HG03039 (cell line): ENCODE measurements at regions not wholly inside any gene's neighbourhood (a gene's known extent, or its start where the extent isn't known, plus 50 kb on each side); places are given as distances from the start of the nearest gene placed in this dataset.
A peak's percentile ranks its signal among the peaks of the same experiment; 100 is the strongest.
"Not testable (repeated sequence)": the region's sequence is repeated elsewhere in the genome, so short reads cannot be mapped to it uniquely, and the experiment has no call there.

Experiments
- ATAC-seq: cut with Tn5 transposase; IDR thresholded peaks from one replicate; pipeline ENCODE4 v1.9.1; 2021; ENCODE audit warnings: mild to moderate bottlenecking, moderate library complexity; ENCODE audit not compliant: unreplicated experiment

DNA sequence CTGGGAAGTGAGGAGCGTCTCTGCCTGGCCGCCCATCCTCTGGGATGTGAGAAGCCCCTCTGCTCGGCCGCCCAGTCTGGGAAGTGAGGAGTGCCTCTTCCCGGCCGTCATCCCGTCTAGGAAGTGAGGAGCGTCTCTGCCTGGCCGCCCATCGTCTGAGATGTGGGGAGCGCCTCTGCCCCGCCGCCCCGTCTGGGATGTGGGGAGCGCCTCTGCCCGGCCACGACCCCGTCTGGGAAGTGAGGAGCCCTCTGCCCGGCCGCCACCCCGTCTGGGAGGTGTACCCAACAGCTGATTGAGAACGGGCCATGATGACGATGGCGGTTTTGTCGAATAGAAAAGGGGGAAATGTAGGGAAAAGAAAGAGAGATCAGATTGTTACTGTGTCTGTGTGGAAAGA lies 173.9 kb upstream of the PRSS1 start:
- not testable (repeated sequence) for ATAC-seq

DNA sequence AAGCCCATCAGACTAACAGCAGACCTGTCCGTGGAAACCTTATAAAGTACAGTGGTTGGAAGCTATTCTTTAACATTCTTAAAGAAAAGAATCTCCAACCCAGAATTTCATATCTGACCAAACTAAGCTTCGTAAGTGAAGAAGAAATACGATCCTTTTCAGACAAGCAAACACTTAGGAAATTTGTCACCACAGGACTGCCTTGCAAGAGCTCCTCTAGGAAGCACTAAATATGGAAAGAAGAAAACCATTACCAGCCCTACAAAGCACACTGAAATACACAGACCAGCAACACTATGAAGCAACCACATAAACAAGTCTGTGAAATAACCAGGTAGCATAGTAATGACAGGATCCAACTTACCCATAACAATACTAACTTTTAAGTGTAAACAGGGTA lies 177.7 kb upstream of the PRSS1 start:
- no peak for ATAC-seq

DNA sequence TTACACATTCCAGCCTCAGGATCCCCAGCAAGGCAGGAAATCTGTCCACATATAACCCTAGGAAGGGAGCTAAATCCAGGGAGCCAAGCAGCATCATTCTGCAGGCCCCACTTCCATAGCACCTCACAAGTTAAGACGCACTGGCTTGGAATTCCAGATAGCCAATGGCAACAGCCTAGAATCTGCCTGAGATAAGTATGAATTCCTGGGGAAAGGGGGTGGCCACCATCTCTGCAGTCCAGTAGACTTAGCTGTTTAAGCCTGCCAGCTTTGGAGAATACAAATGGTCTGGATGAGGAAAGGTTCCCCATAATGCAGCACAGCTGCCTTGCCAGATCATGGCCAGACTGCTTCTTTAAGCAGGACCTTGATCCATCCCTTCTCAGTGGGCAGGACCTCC lies 179.4 kb upstream of the PRSS1 start:
- ATAC-seq = no peak

DNA sequence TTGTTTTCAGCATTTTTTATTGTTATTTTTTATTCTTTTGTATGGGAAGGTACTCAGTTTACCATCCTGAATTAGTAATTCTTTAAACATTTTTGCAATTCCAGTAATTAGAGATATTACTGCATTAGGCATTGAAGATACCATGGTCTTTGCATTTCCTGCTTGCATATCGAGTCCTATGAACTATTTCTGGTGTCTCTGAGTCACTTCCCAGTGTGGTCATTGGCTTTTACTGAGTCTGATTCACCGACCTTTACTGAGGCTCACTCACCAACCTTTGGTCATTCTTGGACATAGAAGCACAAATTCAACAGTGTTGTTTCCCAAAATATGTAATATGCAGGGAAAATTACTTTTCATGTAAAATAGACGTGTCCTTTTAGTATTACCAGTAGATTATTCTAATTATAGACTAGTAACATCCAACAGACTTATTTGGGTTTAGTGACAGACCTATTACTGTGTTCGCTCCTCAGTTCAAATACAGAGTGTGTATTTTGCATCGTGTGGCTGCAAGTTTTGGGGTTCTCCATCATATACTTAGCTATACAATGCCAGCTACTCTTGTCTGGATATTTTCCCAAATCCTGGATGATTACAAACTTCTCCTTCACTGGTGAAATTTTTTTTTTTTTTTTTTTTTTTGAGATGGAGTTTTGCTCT lies 180.7 kb upstream of the PRSS1 start:
- no peak for ATAC-seq

DNA sequence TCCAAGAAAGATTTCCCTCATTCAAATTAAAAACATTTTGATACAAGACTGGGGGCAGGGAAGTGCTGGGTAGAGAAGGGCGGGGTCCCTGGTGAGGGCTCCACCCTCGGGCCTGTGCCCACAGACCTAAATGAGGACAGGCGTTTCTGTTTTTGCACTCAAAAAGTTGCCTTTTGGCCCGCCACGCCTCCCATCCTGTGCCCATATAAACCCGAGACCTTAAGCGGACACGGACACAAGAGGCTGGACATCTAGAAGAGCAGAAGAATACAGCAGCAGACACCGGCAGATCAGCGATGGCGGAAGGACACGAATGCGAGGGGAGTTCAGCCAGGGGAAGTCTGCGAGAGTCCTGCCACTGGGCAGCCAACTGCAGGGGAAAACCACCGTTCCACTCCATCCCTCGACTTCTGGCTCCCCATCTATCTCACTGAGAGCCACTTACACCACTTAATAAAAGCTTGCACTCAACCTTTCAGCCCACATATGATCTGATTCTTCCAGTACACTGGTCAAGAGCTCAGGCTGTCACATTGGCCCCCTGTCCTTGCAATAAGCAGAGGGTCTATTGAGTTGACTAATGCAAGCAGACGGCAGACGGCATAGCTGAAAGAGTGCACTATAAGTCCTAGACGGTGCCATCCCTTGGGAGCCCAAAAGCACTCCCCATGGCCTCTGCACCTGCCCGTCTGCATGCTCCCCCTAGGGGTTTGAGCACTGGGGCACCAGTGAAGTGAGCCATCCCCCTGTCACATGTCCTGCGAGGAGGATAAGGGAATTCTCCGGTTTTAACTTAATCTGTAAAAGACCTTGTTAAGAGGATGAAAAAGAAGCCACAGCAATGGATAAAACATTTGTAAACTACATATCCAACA lies 181.8 kb upstream of the PRSS1 start:
- no peak for ATAC-seq

DNA sequence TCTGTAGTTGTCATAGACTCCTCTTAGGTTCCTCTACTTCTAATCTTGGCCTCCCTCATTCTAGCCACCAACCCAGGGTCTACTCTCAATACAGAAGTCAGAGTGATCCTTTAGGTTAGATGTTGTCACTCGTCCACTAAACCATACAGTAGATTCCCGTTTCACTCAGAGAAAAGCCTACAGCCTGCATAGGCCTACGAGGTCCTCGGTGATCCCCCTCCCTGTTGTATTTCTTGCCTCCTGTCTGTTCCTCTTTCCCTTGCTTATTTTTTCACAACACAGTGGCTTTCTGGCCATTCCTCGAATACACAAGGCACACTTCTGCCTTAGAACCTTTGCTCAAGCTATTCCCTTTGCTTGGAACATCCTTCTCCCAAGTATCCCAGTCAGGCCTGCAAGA lies 183.0 kb upstream of the PRSS1 start:
- no peak for ATAC-seq

DNA sequence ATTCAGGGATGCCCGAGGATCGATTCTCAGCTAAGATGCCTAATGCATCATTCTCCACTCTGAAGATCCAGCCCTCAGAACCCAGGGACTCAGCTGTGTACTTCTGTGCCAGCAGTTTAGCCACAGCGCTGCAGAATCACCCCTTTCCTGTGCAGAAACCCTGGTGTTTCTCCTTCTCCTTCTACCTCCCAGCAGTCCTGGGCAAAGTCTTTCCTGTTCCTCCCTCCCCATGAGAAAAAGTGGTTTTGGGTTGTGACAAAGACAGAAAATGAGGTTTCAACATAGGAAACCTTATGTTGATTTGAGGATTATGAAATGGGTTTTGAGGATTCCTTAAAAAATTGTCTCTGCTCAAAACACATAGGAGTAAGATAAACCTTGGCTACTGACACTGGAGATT lies 185.1 kb upstream of the PRSS1 start:
- ATAC-seq = not testable (repeated sequence)

DNA sequence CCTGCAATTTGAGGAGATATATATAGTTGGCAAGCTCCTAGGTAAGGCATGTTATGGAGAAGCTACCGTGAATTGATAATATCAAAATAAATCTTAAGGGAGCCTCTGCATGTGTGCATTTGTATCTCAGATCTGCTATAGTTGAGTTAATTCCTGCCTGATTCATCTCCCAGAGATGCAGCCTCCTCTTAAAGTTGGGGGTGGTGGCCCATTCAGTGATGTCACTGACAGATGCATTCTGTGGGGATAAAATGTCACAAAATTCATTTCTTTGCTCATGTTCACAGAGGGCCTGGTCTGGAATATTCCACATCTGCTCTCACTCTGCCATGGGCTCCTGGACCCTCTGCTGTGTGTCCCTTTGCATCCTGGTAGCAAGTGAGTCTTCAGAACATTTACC lies 185.8 kb upstream of the PRSS1 start:
- ATAC-seq = no peak

DNA sequence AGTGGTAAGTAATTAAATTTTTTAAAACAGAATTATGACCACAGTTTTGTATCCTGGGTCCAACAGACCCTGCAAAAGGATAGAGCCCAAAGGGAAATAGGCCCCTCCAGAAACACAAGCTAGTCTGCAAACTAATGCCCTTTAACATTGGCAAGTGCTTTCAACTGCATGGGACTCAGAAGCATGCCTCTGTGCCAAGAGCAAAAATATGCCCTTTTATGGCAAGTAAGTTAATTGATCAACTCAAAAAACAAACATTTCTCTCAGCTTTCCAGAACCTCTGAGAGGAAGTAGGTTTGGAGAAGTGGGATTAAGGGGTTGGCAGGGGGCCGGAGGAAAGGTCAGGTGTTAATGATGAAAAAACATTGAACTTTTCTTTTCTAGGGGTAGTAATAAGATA lies 186.6 kb upstream of the PRSS1 start:
- ATAC-seq = no peak

DNA sequence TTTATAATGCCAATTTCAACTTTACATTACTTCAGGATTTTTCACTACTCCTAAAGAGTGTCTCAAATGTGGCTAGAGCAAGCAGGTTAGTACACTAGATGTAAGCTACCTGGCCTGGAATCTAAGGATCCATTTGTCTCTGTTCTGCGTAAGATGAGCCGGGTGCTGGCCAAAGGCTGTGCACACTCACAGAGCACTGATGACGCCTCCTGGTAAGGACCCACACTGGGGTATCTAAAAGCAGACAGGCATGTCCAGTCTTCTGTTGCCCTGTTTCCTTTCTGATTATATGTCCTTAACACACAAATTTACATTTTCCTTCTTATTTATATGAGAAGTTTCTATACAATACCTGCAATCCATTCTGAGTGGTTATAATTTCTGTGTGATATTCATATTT lies 187.9 kb upstream of the PRSS1 start:
- ATAC-seq = not testable (repeated sequence)

DNA sequence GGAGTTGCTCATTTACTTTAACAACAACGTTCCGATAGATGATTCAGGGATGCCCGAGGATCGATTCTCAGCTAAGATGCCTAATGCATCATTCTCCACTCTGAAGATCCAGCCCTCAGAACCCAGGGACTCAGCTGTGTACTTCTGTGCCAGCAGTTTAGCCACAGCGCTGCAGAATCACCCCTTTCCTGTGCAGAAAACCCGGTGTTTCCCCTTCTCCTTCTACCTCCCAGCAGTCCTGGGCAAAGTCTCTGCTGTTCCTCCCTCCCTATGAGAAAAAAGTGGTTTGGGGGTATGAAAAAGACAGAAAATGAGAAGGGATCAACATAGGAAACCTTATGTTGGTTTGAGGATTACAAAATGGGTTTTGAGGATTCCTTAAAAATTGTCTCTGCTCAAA lies 188.5 kb upstream of the PRSS1 start:
- ATAC-seq = not testable (repeated sequence)

DNA sequence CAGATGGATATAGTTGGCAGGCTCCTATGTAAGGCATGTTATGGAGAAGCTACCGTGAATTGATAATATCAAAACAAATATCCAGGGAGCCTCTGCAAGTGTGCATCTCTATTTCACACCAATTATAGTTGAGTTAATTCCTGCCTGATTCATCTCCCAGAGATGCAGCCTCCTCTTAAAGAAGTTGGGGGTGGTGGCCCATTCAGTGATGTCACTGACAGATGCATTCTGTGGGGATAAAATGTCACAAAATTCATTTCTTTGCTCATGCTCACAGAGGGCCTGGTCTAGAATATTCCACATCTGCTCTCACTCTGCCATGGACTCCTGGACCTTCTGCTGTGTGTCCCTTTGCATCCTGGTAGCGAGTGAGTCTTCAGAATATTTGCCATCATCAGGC lies 189.1 kb upstream of the PRSS1 start:
- no peak for ATAC-seq

DNA sequence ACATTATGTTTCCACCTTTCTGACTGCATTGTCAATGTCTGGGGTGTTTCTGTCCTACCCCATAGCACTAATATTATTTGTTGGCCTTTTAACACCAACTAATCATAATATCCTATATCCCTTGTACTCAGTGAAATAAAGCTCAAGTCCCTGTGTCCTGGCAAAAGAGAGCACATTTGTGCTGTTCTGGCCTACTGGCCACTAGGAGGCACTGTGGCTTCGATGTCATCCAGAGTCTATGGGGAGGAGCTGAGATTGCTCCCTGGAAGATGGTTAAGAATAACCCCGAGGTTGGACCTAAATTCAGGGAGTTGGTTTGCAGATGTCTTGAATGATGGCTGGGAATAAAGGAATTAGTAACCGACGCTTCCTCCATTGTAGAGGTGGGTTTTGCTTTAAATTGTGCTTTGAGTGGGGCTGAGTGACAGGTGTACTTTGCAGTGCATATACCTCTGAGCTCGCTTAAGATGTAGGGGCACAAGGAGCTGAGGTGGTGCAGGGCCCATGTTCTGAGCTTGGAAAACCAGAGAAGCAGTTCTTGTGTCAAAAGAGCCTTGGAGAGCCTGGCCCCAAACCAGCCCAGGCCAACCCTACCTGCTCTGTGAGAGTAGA lies 191.2 kb upstream of the PRSS1 start:
- peak; percentile 82 for ATAC-seq

DNA sequence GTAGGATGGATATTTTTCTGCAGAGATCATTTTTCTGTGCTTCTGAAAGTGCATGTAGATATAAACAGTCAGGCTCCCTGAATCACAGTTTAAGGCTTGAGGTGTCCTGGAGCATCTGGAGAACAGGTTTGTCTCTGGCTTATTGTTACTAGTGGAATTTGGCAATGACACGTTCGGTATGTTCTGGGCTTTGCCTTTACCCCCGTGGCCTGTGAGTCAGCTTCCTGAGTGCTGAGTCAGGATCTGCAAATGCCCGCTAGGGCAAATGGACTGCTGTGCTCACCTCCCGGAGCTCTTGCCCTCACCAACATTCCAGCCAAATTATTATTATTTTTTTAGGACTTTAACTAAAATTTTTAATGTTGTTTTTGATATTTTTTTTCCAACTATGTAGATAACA lies 192.5 kb upstream of the PRSS1 start:
- no peak for ATAC-seq

DNA sequence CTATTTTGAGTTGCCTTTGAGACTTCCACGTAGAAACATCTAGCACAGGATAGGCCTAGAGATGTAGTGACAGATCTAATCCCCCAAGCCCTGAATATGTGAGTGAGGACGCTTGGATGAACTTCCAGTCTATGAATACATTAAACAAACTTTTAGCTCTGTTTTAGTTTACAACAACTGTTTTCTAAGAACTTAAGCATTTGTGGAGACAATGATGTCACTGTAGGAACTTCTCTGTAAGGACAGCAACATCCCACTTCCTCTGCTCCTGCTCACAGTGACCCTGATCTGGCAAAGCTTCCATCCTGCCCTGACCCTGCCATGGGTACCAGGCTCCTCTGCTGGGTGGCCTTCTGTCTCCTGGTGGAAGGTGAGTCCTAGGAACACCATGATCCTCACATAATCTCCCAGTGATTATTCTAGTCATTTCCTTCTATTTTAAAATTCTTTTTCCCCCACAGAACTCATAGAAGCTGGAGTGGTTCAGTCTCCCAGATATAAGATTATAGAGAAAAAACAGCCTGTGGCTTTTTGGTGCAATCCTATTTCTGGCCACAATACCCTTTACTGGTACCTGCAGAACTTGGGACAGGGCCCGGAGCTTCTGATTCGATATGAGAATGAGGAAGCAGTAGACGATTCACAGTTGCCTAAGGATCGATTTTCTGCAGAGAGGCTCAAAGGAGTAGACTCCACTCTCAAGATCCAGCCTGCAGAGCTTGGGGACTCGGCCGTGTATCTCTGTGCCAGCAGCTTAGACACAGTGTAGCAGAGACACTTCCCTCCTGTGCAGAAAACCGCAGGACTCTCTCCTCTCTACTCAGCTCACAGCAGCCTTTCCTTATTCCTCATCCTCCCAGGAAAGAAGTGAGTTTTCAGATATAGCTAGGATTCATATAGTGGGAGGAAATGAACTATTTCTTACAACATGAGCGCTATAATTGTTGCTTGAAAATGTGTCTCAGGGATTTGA lies 194.4 kb upstream of the PRSS1 start:
- no peak for ATAC-seq

DNA sequence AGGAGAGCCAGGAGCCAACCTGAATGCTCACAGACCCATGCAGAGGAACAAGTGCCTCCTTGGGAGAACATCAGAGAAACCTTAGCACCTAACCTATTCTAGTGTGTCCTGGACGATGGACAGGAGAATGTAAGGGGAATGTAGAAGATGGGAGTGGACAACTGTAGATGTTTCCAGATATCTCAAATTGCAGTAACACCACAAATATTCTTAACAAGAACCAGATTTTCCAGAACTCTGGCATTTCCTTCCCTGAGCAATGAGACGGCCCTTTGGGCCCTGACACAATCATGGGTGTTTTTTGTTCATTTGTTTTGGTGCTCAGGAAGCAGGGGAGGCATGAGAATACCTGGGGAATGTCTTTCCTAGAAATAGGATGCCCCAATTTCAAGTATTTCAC lies 196.1 kb upstream of the PRSS1 start:
- ATAC-seq = no peak

DNA sequence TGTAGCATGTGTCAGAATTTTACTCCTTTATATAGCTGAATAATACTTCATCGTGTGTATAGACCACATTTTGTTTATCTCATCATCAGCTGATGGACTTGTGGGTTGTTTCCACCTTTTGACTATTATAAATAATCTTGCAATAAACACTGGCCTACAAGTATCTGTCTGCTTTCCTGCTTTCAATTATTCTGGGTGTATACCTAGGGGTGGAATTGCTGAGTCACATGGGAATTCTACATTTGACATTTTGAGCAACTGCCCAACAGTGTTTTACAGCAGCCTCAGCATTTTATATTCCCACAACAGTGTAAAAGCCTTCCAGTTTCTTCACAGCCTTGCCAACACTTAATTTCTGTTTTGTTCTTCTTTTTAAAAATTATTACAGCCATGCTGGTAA lies 200.3 kb upstream of the PRSS1 start:
- no peak for ATAC-seq

DNA sequence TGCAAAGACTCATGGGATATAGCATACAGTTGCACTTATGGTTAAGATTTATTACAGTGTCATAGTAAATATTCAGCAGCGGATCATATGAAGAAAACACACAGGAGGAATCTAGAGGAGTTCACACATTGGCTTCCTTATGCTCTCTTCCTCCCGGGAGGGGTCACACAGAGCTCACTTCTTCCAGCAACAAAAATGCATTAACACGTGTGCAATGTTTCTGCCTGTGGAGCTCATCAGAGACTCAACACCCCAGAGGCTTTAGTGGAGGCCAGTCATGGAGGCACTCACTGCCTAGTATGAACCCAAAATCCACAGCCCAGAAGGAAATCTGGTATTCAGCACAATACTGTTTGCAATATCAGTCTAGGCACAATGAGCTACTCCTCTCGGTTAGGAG lies 202.8 kb upstream of the PRSS1 start:
- ATAC-seq = no peak

DNA sequence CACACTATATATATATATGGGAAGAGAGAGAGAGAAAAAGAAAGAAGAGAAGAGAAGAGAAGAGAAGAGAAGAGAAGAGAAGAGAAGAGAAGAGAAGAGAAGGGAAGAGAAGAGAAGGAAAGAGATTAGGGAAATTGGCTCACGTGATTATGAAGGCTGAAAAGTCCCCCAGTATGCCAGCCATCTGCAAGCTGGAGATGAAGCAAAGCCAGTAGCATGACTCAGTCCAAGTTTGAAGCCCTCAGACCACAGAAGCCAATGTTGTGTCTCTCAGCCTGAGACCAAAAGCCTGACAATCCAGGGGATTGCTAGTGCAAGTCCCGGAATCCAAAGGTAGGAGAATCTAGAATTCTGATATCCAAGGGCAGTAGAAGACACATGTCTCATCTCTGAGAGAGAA lies 206.3 kb upstream of the PRSS1 start:
- no peak for ATAC-seq

DNA sequence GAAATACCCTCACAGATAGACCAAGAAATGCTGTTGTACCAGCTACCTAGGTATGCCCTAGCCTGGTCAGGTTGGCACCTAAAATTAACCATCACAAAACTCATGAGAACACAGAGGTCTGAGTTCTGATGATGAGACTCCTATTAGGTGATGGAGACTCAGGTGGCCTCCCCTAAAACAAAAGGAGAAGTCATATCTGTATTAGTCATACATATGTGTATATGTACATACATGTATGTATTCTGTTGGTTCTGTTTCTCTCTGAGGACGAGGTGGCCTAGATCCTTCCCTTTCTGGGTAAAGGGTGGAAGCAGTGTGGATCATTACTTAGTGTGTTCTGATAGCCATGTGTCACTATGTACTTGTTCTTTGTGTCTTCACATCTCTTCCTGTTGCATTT lies 207.2 kb upstream of the PRSS1 start:
- ATAC-seq = no peak

DNA sequence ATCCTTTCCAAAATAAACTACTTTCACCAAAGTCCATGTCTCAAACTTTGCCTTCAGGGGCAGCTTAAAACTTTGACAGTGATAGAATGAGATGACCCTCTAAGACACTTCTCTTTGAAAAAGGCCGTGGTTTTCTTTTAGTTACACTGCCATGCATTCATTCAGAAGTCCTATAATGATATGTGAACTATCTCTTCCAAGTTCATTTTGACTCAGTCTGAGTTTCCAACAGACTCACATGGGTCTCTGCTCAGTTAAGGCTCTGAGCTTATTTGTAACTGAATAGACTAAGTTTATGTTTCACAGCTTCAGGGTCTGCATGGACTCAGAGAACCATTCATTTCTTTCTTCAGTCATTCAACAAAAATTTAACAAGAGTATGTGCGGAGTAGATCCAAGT lies 208.9 kb upstream of the PRSS1 start:
- ATAC-seq = no peak
